ENCODE measurements at regions not wholly inside any gene's neighbourhood (a gene's known extent, or its start where the extent isn't known, plus 50 kb on each side); places are given as distances from the start of the nearest gene placed in this dataset.
"Not testable (repeated sequence)": the region's sequence is repeated elsewhere in the genome, so short reads cannot be mapped to it uniquely, and the experiment has no call there.

DNA sequence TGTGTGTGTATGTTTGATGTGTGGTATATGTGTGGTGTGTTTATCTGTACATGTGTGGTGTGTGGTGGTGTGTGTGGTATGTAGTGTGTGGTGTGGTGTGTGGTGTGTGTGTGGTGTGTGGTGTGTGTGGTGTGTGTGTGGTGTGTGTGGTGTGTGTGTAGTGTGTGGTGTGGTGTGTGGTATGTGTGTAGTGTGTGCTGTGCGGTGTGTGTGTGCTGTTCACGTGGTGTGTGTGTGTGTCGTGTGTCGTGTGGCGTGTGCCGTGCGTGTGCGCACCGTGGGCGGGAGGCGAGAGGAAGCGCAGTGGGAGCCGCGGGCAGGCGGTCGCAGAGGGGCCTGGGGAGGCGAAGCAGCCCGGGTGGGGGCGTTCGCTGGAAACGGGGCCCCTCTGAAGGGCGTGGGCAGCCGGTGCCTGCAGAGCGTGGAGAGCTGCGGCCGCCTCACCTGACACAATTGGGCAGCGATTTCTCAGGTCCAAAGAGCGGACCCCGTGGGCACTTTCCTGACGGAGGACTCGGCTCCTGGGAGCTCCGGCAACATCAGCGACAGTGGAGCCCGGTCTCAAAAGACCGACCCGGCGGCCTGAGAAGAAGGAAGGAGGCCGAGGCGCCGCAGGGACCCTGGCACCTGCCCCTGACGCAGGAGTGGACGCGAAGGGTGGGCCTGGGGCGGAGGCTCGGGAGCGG, 741.1 kb upstream of the SALL3 start:
- DNase-seq (ENCODE audit: insufficient read length, low spot score), result no peak
- FAIRE-seq, result peak; percentile 99

DNA sequence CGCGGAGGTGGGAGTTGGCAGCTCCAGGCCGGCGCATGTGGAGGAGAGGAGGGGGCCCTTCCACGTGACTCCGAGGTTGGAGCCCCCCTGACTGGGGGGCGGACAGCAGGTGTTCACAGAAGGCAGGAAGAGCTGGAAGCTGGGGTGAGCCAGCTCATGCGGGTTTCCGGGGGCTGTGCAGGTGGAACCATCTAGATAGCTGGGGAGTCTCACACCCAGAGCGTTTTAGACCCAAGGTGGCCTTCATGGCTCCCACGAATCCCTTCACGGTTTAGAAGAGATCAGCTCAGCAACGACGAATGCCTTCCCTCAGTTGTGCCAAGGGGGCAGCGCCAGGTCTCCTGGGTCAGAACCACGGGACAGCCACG, 740.5 kb upstream of the SALL3 start:
- FAIRE-seq (no peak), DNase-seq (ENCODE audit: insufficient read length, low spot score) (no peak)

DNA sequence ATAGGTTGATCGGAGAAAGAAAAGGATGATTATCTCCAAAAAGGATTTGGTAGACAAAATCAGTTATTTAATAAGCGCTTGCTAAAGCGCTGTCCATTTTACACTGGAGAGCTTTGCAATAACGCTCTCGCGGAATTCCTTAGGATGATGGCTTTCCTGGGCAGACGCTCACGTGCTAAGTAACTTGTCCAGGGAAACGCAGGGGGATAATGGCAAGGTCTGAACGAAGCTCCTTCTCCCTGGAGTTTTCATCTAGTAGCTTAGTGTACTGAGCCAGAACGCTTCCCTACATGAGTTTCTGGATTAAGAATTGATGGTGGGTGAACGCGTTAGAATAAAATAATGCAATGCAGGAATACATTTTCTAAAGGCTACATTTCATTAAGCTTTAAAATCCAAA, 739.5 kb upstream of the SALL3 start:
- no peak for DNase-seq (ENCODE audit: insufficient read length, low spot score)
- no peak for FAIRE-seq

DNA sequence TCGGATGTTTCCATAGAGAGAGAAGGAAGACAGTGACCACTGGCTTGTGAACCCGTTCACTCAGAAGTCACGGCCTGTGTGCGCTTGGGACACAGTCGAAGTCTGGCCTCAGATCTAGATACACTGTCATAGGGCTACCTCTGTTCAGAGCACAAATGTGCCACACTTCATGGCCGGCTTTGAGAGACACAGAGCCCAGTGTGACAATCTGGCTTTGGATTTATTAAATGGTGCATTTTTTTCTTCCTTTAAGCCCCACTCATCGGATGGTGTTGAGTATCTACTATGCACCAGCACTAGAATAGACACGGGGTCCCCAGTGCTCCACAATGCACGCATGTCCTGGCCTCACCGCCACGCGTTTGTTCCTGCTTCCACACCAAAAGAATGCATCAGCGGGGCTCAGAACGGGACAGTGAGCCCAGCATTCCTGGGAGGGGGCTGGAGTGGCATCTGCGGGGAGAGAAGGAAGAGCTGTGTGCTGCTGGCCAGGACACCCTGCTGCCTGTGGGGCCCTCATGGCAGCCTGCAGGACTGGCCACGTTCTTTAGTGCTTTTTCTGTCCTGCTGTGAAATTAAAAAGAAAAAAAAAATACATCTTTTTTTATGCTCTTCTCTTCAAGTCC, 738.9 kb upstream of the SALL3 start:
- DNase-seq (ENCODE audit: insufficient read length, low spot score) (no peak), FAIRE-seq (no peak)

DNA sequence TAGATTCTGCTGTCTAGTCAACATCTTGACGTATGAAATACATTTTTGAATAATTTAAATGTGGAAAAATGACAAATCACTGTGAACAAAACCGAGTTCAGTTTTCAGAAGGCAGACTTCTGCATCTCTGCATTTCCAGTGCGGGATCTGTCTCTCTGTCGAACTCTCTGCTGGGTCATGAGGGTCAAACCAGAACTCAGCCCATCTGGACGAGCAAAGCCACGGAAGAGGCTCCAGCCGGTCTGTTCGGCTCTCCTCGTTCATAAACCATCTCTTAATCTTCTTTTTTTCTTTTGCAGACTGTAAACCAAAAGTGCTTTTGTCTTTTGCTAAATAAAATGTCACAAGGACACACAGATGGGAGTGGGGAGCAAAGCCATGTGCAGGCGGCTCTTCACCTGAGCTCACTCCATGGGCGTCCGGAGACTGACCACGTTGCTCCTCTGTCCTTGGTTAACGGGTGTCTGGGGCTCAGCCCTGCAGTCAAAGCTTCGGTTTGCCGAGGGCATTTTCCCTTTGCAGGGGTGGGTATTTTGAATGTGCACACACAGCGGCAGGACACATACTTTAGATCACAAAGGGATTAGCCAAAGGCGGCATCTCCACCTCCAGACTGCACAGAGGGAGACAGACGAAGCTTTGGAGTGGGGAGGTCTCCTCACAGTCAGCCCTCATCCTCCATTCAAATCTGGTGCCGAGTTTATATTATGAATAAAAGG, 737.9 kb upstream of the SALL3 start:
- no peak for FAIRE-seq
- no peak for DNase-seq (ENCODE audit: insufficient read length, low spot score)

DNA sequence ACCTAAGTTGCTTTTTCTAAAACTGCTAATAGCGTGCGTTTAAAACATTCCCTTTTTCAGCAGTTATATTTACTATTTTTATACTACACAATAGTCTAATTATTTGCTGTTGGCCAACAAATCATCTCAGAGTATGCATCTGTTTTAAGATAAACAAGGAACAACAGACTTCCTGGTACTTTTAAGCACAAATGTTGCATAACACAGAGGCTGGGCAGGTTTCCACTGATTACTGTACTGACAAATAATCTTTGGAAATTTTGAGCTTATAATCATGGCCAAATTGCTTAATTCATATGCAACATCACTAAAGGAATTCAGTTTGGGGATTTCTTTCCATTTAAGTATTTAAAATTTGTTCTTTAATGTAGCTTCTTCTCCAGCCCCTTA, 737.4 kb upstream of the SALL3 start:
- no peak for FAIRE-seq
- DNase-seq (ENCODE audit: insufficient read length, low spot score), result no peak

DNA sequence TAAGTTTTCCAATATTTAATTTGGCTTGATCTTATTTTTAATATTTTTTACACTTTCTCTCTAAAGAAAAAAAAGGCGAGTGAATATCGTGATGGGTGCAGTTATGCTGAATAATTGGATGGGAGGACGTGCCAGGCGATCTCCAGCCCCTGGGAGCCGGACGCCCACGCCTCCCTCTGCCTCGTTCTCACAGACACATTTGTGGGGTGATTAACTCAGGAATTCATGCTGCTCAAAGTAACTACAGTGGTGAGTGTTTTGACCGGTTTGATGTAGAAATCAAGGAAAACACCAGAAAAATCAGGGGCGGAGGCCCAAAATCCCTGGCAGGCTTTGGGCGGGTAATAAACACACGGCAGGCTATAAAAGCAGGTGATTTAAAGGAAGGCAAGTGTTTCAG, 736.8 kb upstream of the SALL3 start:
- FAIRE-seq, result no peak
- DNase-seq (ENCODE audit: insufficient read length, low spot score), result no peak

DNA sequence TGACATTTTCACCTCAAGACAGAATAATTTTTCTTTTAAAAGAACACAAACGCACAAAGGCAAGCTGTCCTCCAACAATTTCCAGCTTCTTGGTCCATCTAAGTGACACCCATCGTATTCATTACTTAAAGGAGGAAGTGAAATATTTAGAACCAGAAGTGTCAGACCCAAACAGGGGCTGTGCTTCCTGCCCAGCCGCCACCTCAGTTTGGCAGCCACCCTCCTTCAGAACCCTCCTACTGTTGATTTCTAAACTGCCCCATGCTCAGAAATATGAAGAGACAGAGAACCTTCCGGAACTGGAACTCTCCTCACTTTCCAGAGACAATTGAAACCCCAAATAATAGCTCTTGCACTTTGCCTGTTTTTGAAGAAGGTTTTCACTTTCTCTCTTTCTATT, 734.8 kb upstream of the SALL3 start:
- no peak for FAIRE-seq
- no peak for DNase-seq (ENCODE audit: insufficient read length, low spot score)

DNA sequence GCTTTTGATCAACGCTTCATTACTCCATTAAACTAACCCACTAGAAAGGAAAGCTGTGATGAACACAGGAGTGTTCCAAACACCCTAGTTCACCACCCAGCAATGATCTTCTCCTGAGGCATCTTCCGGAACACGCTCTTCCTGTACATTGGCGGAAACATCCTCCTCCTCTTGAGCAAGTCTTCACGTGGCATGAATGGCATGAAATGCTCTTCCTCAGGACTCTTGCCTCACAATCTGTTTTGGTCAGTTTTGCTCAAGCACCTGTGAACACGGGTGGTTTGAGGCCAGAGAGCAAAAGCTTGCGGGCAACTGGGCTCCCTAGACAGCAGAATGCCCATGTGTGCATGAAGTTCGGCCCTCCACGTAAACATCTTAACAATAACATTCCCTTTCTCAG, 734.2 kb upstream of the SALL3 start:
- FAIRE-seq, result no peak
- no peak for DNase-seq (ENCODE audit: insufficient read length, low spot score)

DNA sequence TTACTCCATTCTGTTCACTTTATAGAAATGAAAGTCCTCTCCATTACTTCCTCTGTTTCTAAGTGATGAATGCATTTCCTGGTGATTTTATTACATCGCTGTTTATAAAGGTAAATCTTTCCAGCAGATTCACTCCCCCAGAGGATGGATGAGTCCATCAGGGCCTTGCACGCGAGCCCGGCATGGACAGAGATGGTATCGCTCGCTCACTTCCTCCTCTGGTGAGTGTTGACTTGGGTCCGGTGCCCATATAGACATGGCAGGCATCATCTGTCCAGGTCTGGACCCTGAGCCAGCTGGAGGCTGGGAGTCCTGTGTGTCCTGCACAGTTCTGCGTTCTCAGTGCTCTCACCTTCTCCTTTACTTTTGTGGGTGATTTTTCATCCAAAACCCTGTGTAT, 733.6 kb upstream of the SALL3 start:
- FAIRE-seq, result no peak
- no peak for DNase-seq (ENCODE audit: insufficient read length, low spot score)

DNA sequence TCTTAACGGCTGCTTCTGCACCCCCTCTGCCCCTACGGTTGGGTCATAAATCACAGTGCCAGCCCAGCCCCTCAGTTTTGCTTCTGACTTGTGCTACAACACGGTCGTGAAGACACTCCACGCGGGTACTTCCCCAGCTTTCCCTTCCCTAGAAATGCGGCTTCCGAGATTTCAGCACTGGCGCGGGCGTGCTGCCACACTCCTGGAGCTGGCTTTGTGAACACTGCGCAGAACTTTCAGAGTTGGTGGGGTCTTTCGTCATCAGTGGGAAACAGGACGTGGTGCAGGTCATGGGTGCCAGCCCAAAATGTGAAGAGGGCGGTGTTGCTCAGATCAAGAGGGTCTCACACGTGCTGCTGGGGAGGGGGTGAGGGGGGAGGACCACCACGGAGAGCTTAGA, 733.0 kb upstream of the SALL3 start:
- no peak for DNase-seq (ENCODE audit: insufficient read length, low spot score)
- no peak for FAIRE-seq

DNA sequence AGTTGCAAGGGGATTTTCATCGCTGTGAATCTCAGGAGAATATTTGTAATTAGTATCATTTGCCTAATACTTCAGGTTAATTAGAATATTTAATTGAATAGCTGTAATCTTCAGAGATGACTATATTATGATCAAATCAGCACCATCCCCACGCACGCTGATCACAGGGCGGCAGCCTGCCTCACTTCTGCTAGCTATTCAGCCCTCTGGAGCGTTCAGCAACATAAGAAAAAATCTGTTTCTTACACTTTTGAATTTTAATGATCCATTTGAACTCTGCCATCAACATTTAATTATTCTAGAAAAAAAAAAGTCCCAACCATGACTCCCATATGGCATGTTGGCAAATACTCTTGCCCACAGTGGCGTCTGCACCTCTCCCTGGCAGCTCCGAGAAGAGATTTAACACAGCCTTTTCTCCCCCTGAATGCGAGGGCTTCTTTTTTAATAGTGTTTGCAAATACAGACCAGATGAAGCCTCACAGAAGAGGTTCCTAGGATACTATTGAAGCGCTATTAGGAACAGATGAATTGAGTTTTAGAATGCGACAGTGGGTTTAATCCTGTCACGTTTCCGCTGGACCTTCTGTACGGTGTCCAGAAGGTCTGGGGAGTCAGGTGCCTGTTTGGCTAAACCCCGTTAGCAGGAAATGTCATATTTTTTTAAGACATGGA, 731.9 kb upstream of the SALL3 start:
- DNase-seq (ENCODE audit: insufficient read length, low spot score), result no peak
- no peak for FAIRE-seq

DNA sequence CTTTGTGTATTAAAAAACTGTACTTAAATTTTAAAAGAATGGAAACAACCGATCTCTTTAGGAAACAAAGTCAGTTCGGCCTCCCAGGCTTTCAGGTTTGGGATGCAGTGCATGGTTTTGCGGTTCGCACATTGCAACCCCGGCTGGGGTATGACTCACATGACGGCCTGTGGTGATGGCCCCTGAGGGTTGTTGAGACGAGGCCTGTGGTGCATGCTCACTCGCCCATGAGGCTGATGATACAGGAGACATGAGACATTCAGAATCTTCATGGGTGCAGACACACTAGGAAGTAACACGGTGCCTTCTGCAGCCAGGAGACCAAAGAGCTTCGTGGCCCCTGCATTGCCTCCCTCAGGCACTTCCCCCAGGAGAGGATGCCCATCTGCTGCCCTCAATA, 724.6 kb upstream of the SALL3 start:
- FAIRE-seq (no peak), DNase-seq (ENCODE audit: insufficient read length, low spot score) (no peak)

DNA sequence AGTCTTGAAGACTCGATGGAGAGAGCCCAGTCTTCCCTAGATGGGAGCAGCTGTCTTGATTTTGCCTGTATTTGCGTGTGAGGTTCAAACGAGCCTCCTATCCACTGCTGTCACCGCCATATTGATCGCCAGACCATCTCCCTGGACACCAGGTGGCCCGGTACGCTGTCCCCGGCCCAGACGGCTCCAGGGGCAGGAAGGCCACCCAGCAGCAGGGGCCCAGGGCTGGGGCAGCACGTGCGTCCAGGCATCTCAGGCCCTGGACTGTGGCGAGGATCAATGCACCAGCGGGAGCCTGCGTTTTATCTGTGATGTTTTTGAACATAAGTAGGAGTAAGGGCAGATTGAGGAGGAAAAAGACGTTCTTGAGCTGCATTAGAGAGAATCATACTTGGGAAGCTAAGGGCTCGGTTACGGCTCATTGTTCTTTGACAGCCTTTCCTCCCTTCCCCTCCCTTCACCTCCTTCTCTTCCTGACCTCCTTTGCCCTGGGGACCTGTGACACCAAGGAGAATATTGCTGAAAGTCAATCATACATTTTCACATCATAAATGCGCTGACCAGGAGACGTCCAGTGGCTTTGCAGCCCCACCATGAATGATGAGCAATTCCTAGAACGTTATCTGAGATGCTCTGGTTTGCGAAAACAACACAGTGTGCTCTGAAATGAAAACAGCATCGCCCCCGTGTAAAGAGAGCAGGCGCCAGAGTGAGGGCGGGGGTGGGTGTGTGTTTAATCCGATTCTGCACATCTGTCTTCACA, 711.2 kb upstream of the SALL3 start:
- DNase-seq (ENCODE audit: insufficient read length, low spot score) (no peak), FAIRE-seq (no peak)

DNA sequence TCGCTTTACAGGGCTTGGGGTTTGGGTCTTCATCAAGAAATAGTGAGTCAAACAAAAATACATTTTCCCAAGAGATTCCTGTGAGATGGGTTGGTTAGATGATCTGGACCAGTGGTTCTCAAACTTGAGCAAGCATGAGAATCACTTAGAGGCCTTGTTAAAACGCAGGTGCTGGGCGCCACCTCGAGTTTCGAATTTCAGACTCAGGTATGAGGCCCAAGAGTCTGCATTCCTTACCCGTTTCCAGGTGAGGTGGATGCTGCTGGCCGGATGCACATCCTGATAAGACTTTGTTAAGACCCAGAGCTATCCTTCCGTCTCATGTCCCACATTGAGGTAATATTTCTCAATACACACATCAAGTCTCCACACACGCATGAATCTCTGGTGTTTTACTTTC, 707.8 kb upstream of the SALL3 start:
- FAIRE-seq (no peak), DNase-seq (ENCODE audit: insufficient read length, low spot score) (no peak)

DNA sequence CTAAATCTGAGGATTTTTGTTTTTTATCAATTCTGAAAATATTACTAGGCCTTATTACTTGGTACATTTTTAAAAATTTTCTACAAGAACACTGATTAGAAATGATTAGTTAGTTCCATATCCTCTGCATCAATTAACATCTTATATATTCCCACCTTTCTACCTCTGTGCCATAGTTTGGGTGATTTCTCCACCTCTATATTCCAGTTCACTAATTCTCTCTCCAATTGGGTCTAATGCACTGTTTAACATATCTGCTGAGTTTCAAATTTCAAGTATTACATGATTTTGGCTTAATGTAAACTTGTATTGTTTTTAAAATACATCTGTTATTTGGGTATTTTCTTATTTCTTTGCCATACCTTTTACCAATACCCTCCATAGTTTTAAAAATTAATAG, 705.7 kb upstream of the SALL3 start:
- FAIRE-seq (no peak), DNase-seq (ENCODE audit: insufficient read length, low spot score) (no peak)

DNA sequence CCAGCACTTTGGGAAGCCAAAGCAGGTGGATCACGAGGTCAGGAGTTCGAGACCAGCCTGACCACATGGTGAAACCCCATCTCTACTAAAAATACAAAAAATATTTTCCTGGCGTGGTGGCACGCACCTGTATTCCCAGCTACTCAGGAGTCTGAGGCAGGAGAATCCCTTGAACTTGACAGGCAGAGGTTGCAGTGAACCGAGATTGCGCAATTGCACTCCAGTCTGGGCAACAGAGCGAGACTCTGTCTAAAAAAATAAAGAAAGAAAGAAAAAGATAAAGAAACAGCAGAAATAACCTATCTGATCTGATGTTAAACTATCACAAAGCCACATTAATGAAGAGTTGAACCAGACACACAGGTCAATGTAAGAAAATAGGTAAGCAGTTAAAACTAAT, 696.2 kb upstream of the SALL3 start:
- not testable (repeated sequence) for FAIRE-seq; DNase-seq (ENCODE audit: insufficient read length, low spot score)

DNA sequence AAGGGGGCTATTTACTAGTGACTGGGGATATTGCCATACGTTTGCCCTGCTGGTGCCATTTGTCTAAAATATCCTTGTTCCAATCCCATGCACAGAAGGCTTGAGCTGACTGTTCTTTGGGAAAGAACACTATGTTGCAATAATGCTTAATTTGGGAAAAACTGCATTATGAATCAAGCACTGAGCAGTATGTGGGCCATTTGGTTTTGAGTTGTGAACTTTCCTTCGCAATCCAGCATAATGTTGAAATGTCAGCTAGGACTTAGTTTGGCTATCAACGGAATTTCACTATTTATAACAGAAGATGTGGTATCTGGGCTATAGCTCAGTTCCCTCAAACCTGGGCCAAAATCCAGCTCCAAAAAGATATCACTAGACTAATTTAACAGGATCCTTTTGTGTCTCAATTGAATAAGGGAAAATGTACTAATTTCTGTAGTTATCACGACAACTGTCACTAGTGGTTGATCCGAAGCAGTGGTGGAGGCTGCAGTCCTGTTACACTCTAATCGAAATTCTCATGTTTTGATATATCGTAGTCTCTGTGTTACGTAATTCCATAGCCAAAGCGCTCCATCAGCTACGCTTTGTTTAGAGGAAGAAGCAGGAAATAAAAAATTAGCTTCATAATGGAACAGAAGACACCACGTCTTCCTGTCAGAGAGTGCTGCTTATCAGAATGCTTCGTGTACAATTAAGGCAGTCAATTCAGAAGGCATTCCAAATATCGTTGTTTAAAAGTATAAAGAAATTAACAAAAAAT, 686.8 kb upstream of the SALL3 start:
- DNase-seq (ENCODE audit: insufficient read length, low spot score) (no peak), FAIRE-seq (no peak)

DNA sequence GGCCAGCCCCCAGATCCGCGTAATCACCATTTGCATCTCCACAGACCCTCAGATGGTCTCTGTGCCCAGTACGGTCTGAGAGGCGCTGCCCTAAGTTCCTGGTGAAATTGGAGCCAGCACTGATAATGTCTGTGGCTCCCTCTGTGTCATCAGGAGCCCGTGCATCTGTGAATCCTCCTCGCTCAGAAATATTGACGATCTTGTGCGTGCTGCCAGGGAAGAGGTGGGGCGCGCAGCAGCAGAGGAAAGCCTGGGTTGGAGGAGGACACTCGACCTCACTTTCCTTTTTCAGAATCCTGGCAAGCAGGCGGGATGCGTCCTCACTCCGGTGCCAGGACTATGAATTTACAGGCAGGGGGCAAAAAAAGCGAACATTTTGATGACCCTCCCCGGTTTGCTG, 686.1 kb upstream of the SALL3 start:
- no peak for DNase-seq (ENCODE audit: insufficient read length, low spot score)

DNA sequence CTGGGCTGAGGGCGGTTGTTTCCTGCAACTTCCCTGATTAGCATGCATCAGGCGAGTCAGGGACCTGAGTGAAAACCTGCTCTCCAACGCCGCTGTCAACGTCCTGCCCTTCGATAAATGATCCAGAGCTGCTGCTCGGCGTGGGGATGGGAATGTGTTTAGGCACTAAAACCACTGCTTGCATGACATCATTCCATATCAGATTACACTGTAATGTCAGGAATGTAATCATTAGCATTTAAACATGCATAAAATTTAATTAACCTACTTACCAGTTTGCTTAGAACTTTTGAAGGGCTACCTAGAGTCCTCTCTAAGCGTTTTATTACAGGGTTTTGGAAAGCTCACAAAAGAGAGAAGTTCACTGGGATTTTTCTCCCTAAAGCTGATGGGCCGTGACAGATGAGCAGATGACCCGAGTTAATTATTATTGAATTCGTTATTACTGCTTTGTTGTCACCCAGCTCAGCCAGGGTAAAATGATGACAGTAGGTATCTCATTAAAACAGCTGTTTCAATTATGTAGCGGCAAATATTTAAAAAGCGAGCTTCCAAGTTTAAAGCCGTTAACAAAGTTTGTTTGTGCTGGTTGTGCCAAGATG, 685.6 kb upstream of the SALL3 start:
- no peak for DNase-seq (ENCODE audit: insufficient read length, low spot score)
- no peak for FAIRE-seq

More for the DNA sequence above, 686.1 kb upstream of the SALL3 start:
- no peak for FAIRE-seq

All from HTR-8/SVneo (cell line).